Astrocyte (in vitro differentiated cells and primary cell): ENCODE measurements at regions not wholly inside any gene's neighbourhood (a gene's known extent, or its start where the extent isn't known, plus 50 kb on each side); places are given as distances from the start of the nearest gene placed in this dataset.

Experiments
- EZH2 ChIP-seq: IDR thresholded peaks from 2 replicates; pipeline ENCODE4 v1.6.1; 2012; ENCODE audit warnings: mild to moderate bottlenecking, low read length, inconsistent platforms; ENCODE audit not compliant: insufficient read depth
- TF ChIP-seq, protein P1 (sequence below): IDR thresholded peaks from 2 replicates; pipeline ENCODE4 v1.5.1; 2011; ENCODE audit warnings: low read depth, mild to moderate bottlenecking, inconsistent platforms, low read length, moderate library complexity; ENCODE audit not compliant: insufficient read depth

GRCh38 chr9:115790520-115790919, 363.1 kb upstream of the PAPPA start:
- TF ChIP-seq, protein P1, sequence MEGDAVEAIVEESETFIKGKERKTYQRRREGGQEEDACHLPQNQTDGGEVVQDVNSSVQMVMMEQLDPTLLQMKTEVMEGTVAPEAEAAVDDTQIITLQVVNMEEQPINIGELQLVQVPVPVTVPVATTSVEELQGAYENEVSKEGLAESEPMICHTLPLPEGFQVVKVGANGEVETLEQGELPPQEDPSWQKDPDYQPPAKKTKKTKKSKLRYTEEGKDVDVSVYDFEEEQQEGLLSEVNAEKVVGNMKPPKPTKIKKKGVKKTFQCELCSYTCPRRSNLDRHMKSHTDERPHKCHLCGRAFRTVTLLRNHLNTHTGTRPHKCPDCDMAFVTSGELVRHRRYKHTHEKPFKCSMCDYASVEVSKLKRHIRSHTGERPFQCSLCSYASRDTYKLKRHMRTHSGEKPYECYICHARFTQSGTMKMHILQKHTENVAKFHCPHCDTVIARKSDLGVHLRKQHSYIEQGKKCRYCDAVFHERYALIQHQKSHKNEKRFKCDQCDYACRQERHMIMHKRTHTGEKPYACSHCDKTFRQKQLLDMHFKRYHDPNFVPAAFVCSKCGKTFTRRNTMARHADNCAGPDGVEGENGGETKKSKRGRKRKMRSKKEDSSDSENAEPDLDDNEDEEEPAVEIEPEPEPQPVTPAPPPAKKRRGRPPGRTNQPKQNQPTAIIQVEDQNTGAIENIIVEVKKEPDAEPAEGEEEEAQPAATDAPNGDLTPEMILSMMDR = no peak
- no peak for TF ChIP-seq EZH2
